ENCODE measurements at regions not wholly inside any gene's neighbourhood (a gene's known extent, or its start where the extent isn't known, plus 50 kb on each side); places are given as distances from the start of the nearest gene placed in this dataset.

DNA sequence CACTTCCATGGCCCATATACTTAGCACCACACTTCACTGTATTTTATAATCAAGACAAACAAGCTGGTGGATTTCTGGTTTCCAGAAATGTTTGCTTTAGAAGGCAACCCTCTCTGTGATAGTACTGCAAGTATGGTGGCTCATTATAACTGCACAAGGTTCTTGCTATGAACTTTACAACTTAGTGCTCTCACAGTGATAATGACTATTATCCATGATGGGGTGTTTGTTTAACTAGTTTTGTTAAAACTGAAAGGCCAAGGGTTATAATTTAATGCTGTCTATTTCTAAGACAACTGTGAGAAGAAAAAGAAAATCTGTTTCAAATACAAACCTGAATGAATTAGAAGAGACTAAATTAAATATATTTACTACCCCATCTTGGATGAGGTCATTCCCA lies 903.2 kb downstream of the ADGRL2 start:
- H3K27ac ChIP-seq, result peak overlapping the region in 6 of 12 donors; percentile 13 to 31 (median 25)
- H3K36me3 ChIP-seq, result no peaks in the 10 kb centered on the region
- intact Hi-C loops (cut with DNase I), result no loop called here
- TF ChIP-seq POLR2A (IDR thresholded peaks at IDR 0.05), result no peak
- TF ChIP-seq, protein P1, sequence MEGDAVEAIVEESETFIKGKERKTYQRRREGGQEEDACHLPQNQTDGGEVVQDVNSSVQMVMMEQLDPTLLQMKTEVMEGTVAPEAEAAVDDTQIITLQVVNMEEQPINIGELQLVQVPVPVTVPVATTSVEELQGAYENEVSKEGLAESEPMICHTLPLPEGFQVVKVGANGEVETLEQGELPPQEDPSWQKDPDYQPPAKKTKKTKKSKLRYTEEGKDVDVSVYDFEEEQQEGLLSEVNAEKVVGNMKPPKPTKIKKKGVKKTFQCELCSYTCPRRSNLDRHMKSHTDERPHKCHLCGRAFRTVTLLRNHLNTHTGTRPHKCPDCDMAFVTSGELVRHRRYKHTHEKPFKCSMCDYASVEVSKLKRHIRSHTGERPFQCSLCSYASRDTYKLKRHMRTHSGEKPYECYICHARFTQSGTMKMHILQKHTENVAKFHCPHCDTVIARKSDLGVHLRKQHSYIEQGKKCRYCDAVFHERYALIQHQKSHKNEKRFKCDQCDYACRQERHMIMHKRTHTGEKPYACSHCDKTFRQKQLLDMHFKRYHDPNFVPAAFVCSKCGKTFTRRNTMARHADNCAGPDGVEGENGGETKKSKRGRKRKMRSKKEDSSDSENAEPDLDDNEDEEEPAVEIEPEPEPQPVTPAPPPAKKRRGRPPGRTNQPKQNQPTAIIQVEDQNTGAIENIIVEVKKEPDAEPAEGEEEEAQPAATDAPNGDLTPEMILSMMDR (IDR thresholded peaks at IDR 0.05), result no peak
- ATAC-seq, result no peak
- no peak for DNase-seq
- no peak overlapping the region for H3K4me3 ChIP-seq
- H3K9me3 ChIP-seq, result no peaks in the 10 kb centered on the region
- H3K27me3 ChIP-seq, result no peaks in the 10 kb centered on the region
- peaks cover 0 to 19% (median 7%) of the 10 kb centered on the region in 12 donors for H3K4me1 ChIP-seq

DNA sequence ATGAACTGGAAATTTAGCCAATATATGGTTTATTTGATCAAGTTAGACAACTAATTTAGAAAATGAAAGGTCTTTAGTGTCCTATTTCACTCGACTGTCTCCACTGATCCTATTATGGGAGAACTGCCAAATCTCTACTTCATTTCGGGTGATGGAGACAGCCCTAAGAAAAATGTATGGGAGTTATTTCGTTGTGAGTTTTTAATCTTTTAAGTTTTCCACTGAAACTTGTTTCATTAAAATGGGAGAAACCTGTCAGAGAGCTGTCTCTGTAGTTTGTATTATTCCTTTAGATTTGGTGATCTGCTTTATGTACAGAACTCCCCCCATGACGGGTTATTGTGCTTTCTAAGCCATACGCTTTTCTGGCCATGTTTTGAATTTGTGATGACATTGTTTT lies 899.7 kb downstream of the ADGRL2 start:
- DNase-seq (no peak), ATAC-seq (no peak)
- H3K27me3 ChIP-seq, result no peaks in the 10 kb centered on the region
- H3K36me3 ChIP-seq, result no peaks in the 10 kb centered on the region
- 88 to 90% (median 89%) methylated on average over 5 of the region's 5 CpGs for WGBS, 4 donors
- H3K4me1 ChIP-seq, result peaks cover 0 to 19% (median 7%) of the 10 kb centered on the region in 12 donors
- TF ChIP-seq, protein P1 (IDR thresholded peaks at IDR 0.05), result no peak
- no peak for TF ChIP-seq POLR2A (IDR thresholded peaks at IDR 0.05)
- no peak overlapping the region for H3K27ac ChIP-seq
- H3K9me3 ChIP-seq, result no peaks in the 10 kb centered on the region
- intact Hi-C loops (cut with DNase I), result no loop called here
- no peak overlapping the region for H3K4me3 ChIP-seq

GRCh38 chr1:82697965-82698364 lies 897.2 kb downstream of the ADGRL2 start:
- H3K27me3 ChIP-seq, result no peaks in the 10 kb centered on the region
- H3K4me1 ChIP-seq, result no peaks in the 10 kb centered on the region
- H3K36me3 ChIP-seq, result no peaks in the 10 kb centered on the region
- DNase-seq (no peak), ATAC-seq (peak in 1 of 4 donors; percentile 34)
- no peak overlapping the region for H3K4me3 ChIP-seq
- no peaks in the 10 kb centered on the region for H3K9me3 ChIP-seq
- no peak for TF ChIP-seq POLR2A (IDR thresholded peaks at IDR 0.05)
- TF ChIP-seq, protein P1 (IDR thresholded peaks at IDR 0.05), result no peak
- intact Hi-C loops (cut with DNase I), result no loop called here
- H3K27ac ChIP-seq, result no peak overlapping the region
- WGBS, 4 donors, result 76 to 82% (median 79%) methylated on average over 8 of the region's 8 CpGs

DNA sequence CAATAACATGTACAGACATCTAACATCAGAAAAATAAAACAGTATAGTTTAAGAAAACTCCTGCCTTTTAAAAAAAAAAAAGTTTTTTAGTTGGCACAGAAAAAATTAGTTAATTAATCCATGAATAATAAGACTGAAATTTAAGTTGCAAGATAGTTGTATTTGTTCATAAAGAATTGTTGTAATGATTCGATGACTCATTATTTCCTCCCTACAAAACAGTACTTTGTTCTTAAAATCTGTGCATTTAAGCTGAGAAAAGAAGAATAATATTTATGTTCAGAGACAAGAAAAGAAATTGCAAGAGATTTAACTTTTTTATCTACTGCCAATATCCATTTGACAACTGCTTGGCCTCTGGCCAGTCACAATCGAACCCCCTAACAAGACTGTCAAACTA lies 894.7 kb downstream of the ADGRL2 start:
- DNase-seq (no peak), ATAC-seq (no peak)
- WGBS, 4 donors, result 42 to 68% (median 63%) methylated on average over 2 of the region's 2 CpGs
- intact Hi-C loops (cut with DNase I), result no loop called here
- Histone ChIP-seq H3K4me1 (no peaks in the 10 kb centered on the region), H3K36me3 (no peaks in the 10 kb centered on the region), H3K27me3 (no peaks in the 10 kb centered on the region), H3K27ac (no peak overlapping the region), H3K4me3 (no peak overlapping the region), H3K9me3 (peaks cover 0 to 6% (median 0%) of the 10 kb centered on the region in 12 donors)
- TF ChIP-seq, protein P1 (IDR thresholded peaks at IDR 0.05), result no peak
